ENCODE measurements at regions not wholly inside any gene's neighbourhood (a gene's known extent, or its start where the extent isn't known, plus 50 kb on each side); places are given as distances from the start of the nearest gene placed in this dataset.

DNA sequence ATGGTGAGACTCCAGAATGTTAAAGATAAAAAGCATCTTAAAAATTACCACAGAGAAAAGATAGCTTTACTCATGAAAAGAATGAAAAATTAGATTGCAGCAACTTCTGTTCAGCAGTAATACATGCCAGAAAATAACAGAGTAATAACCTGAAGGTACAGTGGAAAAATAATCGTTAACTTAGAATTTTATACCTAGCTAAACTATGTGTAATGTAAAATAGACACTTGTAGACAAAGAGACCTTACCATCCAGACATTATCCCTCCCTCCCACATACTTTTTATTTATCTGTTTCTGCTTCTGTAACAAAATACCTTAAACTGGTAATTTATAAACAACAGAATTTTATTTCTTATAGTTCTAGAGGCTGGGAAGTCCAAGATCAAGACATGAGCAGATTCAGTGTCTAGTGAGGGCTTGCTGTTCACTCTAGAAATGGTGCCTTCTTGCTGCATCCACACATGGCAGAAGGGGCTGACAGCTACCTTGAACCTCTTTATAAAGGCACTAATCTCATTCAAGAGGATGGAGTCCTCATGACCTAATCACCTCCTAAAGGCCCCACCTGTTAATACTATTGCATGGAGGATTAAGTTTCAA lies 90.7 kb downstream of the COL6A6 start:
- Histone ChIP-seq H3K27me3 (ENCODE audit: control insufficient read depth in 5 of 5, insufficient read depth in 4 of 5, low read length in 5 of 5) (no peaks in the 10 kb centered on the region), H3K9ac (ENCODE audit: low read length in 5 of 5) (no peak overlapping the region), H3K27ac (ENCODE audit: low read depth, low read length) (no peak overlapping the region), H3K4me1 (ENCODE audit: control insufficient read depth in 5 of 5, insufficient read depth in 5 of 5, low read length in 5 of 5) (peaks cover 0 to 10% (median 0%) of the 10 kb centered on the region in 5 donors), H3K4me3 (ENCODE audit: low read depth in 1 of 5, low read length in 5 of 5) (no peak overlapping the region), H3K36me3 (ENCODE audit: control insufficient read depth in 5 of 5, insufficient read depth in 5 of 5, low read length in 5 of 5) (no peaks in the 10 kb centered on the region), H3K9me3 (ENCODE audit: control insufficient read depth in 5 of 5, low read length in 5 of 5) (peaks cover 6 to 16% (median 12%) of the 10 kb centered on the region in 5 donors)

DNA sequence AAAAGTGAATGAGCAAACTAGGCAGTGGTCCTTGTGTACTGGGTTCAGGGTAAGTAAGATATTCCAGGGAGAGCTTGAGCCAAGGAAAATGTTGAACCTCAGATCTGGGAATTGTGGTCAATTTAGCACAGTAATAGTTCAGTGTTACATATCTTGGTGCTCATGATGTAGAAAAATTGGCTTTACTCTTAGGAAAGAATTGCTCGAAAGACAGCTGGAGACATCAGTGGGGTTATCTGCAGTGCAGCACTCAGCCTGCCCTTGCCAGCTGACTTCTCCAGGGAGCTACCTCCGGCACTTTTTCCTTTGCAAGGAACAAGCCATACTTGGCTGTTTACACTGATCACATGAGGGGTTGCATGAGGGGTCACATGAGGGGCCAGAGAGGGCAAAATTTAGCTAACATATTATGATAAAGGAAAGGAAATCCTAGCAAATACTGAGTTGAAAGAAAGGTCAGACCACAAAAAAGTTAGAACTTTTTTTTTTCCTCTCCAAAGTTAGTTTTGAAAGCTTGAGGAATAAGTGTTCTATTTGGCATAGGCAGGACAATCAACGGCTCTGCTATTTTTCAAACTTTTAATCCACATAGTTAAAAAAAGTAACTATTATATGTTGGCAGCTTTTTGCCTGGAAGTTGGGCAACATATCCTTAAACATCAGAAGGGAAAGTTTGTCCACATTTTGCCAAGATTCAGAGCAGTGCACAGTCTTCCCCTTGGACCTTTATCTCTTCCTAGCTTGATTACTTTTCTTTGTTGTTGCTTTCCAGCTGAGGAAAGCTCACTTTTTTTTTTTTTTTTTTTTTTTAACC lies 92.4 kb downstream of the COL6A6 start:
- H3K9ac ChIP-seq (ENCODE audit: low read length in 5 of 5), result no peak overlapping the region
- H3K4me3 ChIP-seq (ENCODE audit: low read depth in 1 of 5, low read length in 5 of 5), result no peak overlapping the region
- H3K27me3 ChIP-seq (ENCODE audit: control insufficient read depth in 5 of 5, insufficient read depth in 4 of 5, low read length in 5 of 5), result no peaks in the 10 kb centered on the region
- H3K27ac ChIP-seq (ENCODE audit: low read depth, low read length), result no peak overlapping the region
- H3K9me3 ChIP-seq (ENCODE audit: control insufficient read depth in 5 of 5, low read length in 5 of 5), result peaks cover 6 to 16% (median 12%) of the 10 kb centered on the region in 5 donors
- no peaks in the 10 kb centered on the region for H3K36me3 ChIP-seq (ENCODE audit: control insufficient read depth in 5 of 5, insufficient read depth in 5 of 5, low read length in 5 of 5)
- H3K4me1 ChIP-seq (ENCODE audit: control insufficient read depth in 5 of 5, insufficient read depth in 5 of 5, low read length in 5 of 5), result peaks cover 0 to 10% (median 0%) of the 10 kb centered on the region in 5 donors

DNA sequence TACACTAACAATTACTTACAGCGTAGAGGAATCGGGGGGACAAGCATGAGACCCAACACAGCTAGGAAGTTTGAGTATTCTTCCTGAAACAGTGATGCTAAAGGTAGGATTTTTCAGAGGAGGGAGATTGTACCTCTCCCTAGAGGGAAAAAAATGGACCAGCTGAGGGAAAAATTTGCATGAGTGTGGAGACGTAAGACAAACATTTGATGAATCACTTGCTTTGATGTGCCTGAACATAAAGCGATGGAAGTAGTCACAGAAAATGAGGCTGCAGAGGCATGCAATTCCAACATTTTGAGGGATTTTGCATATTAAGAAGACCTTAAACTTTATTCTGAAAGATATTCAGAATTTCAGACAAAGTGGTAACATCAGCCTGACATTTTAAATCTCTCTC lies 102.2 kb downstream of the COL6A6 start:
- Histone ChIP-seq H3K9me3 (ENCODE audit: control insufficient read depth in 5 of 5, low read length in 5 of 5) (no peaks in the 10 kb centered on the region), H3K4me1 (ENCODE audit: control insufficient read depth in 5 of 5, insufficient read depth in 5 of 5, low read length in 5 of 5) (no peaks in the 10 kb centered on the region), H3K9ac (ENCODE audit: low read length in 5 of 5) (no peak overlapping the region), H3K27me3 (ENCODE audit: control insufficient read depth in 5 of 5, insufficient read depth in 4 of 5, low read length in 5 of 5) (no peaks in the 10 kb centered on the region), H3K27ac (ENCODE audit: low read depth, low read length) (no peak overlapping the region), H3K4me3 (ENCODE audit: low read depth in 1 of 5, low read length in 5 of 5) (no peak overlapping the region), H3K36me3 (ENCODE audit: control insufficient read depth in 5 of 5, insufficient read depth in 5 of 5, low read length in 5 of 5) (no peaks in the 10 kb centered on the region)

DNA sequence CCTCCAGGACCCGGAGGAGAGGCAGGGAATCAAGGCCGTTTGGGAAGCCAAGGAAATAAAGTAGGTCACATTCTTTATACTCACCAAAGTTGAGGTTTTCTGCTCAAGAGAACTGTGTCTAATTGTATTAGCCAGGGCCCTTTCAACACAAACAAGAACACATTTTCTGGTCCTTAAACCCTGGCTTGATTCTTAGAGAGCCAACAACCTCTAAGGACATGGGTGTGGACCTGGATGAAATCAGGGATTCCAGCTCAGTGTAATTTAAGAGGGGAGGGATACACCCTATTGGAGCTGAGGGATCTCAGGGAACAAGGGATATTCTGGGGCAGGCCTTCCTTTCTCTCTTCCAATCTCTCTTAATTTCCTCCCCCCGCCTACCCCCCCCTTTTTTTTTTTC lies 104.8 kb downstream of the COL6A6 start:
- Histone ChIP-seq H3K4me3 (ENCODE audit: low read depth in 1 of 5, low read length in 5 of 5) (no peak overlapping the region), H3K27ac (ENCODE audit: low read depth, low read length) (no peak overlapping the region), H3K4me1 (ENCODE audit: control insufficient read depth in 5 of 5, insufficient read depth in 5 of 5, low read length in 5 of 5) (no peaks in the 10 kb centered on the region), H3K27me3 (ENCODE audit: control insufficient read depth in 5 of 5, insufficient read depth in 4 of 5, low read length in 5 of 5) (no peaks in the 10 kb centered on the region), H3K9ac (ENCODE audit: low read length in 5 of 5) (no peak overlapping the region), H3K36me3 (ENCODE audit: control insufficient read depth in 5 of 5, insufficient read depth in 5 of 5, low read length in 5 of 5) (no peaks in the 10 kb centered on the region), H3K9me3 (ENCODE audit: control insufficient read depth in 5 of 5, low read length in 5 of 5) (no peaks in the 10 kb centered on the region)

DNA sequence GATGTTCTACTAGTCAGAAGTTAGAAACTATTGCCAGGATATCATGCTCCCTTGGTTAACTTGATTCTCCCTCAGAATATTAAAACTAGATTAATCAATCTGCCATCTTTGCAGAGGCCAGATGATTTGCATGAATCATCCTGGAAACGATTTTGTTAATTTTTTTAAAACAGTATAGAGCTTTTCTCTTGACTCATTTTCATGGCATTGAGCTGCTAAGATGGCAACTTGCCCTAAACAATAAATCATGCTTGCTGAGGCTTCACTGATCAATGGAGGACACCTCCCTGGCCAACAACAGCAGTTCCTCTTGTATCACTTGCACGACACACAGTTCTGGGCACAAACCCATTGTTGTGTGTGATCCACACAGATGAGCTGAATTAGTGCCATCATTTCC lies 109.1 kb downstream of the COL6A6 start:
- H3K36me3 ChIP-seq (ENCODE audit: control insufficient read depth in 5 of 5, insufficient read depth in 5 of 5, low read length in 5 of 5), result no peaks in the 10 kb centered on the region
- no peaks in the 10 kb centered on the region for H3K9me3 ChIP-seq (ENCODE audit: control insufficient read depth in 5 of 5, low read length in 5 of 5)
- no peaks in the 10 kb centered on the region for H3K4me1 ChIP-seq (ENCODE audit: control insufficient read depth in 5 of 5, insufficient read depth in 5 of 5, low read length in 5 of 5)
- no peak overlapping the region for H3K4me3 ChIP-seq (ENCODE audit: low read depth in 1 of 5, low read length in 5 of 5)
- H3K9ac ChIP-seq (ENCODE audit: low read length in 5 of 5), result no peak overlapping the region
- H3K27ac ChIP-seq (ENCODE audit: low read depth, low read length), result no peak overlapping the region
- no peaks in the 10 kb centered on the region for H3K27me3 ChIP-seq (ENCODE audit: control insufficient read depth in 5 of 5, insufficient read depth in 4 of 5, low read length in 5 of 5)

DNA sequence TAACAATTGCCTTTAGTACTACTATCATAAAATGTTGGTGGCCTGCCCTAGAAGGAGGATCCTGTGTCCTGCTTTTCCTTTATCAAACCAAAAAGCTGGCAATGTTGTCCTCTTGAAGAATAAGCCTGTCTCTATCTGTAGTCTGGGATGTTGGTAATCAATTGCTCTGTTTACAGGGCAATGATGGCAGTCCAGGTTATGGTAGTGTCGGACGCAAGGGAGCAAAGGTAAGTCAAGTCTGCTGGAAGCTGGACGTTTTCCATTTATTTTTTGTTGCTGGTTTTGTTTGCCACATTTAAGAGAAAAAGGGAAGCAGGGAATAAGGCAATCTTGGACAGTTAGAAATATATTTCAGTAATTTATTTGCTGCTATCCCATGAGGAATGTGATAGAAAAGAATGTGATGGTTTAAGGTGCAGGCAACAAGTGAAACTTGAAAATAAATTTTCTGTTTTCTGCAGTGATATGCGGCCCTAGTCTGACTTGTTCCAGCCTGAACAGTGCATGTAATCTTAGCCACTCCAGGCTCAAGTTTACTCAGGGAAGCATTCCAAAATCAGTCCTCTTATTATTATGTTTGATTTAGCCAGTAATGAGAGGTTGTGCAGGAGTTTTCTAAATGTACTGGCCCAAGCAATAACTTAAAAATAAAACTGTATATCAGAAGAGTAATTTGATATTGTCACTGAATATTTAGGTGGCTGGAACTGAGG lies 110.3 kb downstream of the COL6A6 start:
- H3K27ac ChIP-seq (ENCODE audit: low read depth, low read length), result no peak overlapping the region
- H3K27me3 ChIP-seq (ENCODE audit: control insufficient read depth in 5 of 5, insufficient read depth in 4 of 5, low read length in 5 of 5), result no peaks in the 10 kb centered on the region
- H3K4me3 ChIP-seq (ENCODE audit: low read depth in 1 of 5, low read length in 5 of 5), result no peak overlapping the region
- no peaks in the 10 kb centered on the region for H3K9me3 ChIP-seq (ENCODE audit: control insufficient read depth in 5 of 5, low read length in 5 of 5)
- no peak overlapping the region for H3K9ac ChIP-seq (ENCODE audit: low read length in 5 of 5)
- H3K4me1 ChIP-seq (ENCODE audit: control insufficient read depth in 5 of 5, insufficient read depth in 5 of 5, low read length in 5 of 5), result no peaks in the 10 kb centered on the region
- no peaks in the 10 kb centered on the region for H3K36me3 ChIP-seq (ENCODE audit: control insufficient read depth in 5 of 5, insufficient read depth in 5 of 5, low read length in 5 of 5)

DNA sequence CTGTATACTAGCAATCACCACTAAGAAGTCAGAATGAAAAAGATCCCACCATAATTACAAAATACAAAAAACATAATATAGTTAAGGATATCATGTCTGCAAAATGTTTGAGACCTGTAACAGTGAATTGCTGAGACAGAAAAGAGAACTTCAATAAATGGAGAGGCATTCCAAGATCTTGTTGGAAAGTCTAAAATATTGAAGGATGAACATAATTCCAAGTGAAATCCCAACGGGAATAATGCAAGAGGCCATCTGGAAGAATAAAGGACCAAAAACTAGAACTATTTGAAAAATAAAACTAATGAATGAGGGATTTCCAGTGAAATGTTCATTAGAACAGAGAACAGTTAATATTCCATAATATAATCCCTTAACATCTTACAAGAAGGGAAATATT lies 110.9 kb downstream of the COL6A6 start:
- no peaks in the 10 kb centered on the region for H3K9me3 ChIP-seq (ENCODE audit: control insufficient read depth in 5 of 5, low read length in 5 of 5)
- H3K4me1 ChIP-seq (ENCODE audit: control insufficient read depth in 5 of 5, insufficient read depth in 5 of 5, low read length in 5 of 5), result no peaks in the 10 kb centered on the region

More for the DNA sequence above, 110.9 kb downstream of the COL6A6 start:
- H3K27ac ChIP-seq (ENCODE audit: low read depth, low read length), result no peak overlapping the region
- no peak overlapping the region for H3K4me3 ChIP-seq (ENCODE audit: low read depth in 1 of 5, low read length in 5 of 5)
- H3K27me3 ChIP-seq (ENCODE audit: control insufficient read depth in 5 of 5, insufficient read depth in 4 of 5, low read length in 5 of 5), result no peaks in the 10 kb centered on the region
- no peaks in the 10 kb centered on the region for H3K36me3 ChIP-seq (ENCODE audit: control insufficient read depth in 5 of 5, insufficient read depth in 5 of 5, low read length in 5 of 5)
- H3K9ac ChIP-seq (ENCODE audit: low read length in 5 of 5), result no peak overlapping the region

Measured in subcutaneous abdominal adipose tissue (tissue), 5 donors.